K562 (cell line): ENCODE measurements at regions not wholly inside any gene's neighbourhood (a gene's known extent, or its start where the extent isn't known, plus 50 kb on each side); places are given as distances from the start of the nearest gene placed in this dataset.
A peak's percentile ranks its signal among the peaks of the same experiment; 100 is the strongest.

Experiments
- ATAC-seq: fragments of 200-7000 bp; cut with Tn5 transposase; 3 replicates; pipeline ENCODE4 v1.9.1; 2020; ENCODE audit warnings: moderate library complexity
- BruUV-seq: library from RNA; stranded (reverse); fragments of 400-500 nt; replicated peaks from 2 replicates; lab custom pipeline; 2021; lab: Mats Ljungman, UMichigan
- CTCF ChIA-PET: fragments of 300-600 bp; formaldehyde crosslinking; extraction: SDS; loops from one replicate; lab custom pipeline; 2021; ENCODE audit warnings: low intra/inter-chr PET ratio; lab: Yijun Ruan, JAX
- POLR2A ChIA-PET: fragments of 300-600, 350-650 bp; sonication (Branson Sonifier 250); formaldehyde crosslinking; extraction: SDS; loops from one replicate; lab custom pipeline; 2021; ENCODE audit warnings: antibody characterized with exemption, inconsistent platforms; lab: Yijun Ruan, JAX
- DNase-seq, 4 experiments: peaks; one replicate each; pipeline versions ENCODE4 v3.0.0 to v3.0.0-alpha.2; 2011 to 2018; ENCODE audit warnings: low spot score in 3 of 4, mixed read lengths in 3 of 4; ENCODE audit errors: extremely low read depth in 1 of 4
- FAIRE-seq: peaks from 2 replicates; lab custom pipeline; 2011; peaks lifted over from hg19 to GRCh38; lab: Jason Lieb, UNC
- H2AFZ ChIP-seq: 2 replicates; pipeline ENCODE4 v1.6.0; 2011; ENCODE audit warnings: low read depth, low read length, control low read depth, inconsistent platforms
- H3K27ac ChIP-seq: fragments of 200-600 bp; 3 replicates; pipeline ENCODE4 v1.8.0; 2011; ENCODE audit warnings: low read depth, mild to moderate bottlenecking, control low read depth, inconsistent platforms, low read length, moderate library complexity, mixed read lengths; ENCODE audit errors: extremely low read depth
- H3K27me3 ChIP-seq, 2 experiments: fragments of 300-600 bp in 1 of 2; 2 replicates in 1 of 2; 3 replicates in 1 of 2; pipeline versions ENCODE4 v1.6.0 to v1.8.0; 2011; ENCODE audit warnings: inconsistent platforms in 2 of 2, low read length in 2 of 2, mild to moderate bottlenecking in 1 of 2, mixed read lengths in 1 of 2, moderate library complexity in 1 of 2; ENCODE audit not compliant: control insufficient read depth in 2 of 2, insufficient read depth in 2 of 2
- H3K36me3 ChIP-seq: fragments of 300-600 bp; 3 replicates; pipeline ENCODE4 v1.8.0; 2011; ENCODE audit warnings: mild to moderate bottlenecking, low read length, inconsistent platforms; ENCODE audit not compliant: control insufficient read depth, insufficient read depth
- H3K4me1 ChIP-seq, 2 experiments: fragments of 200-600 bp in 1 of 2; replicated peaks in 1 of 2; 2 replicates in 1 of 2; 3 replicates in 1 of 2; pipeline versions ENCODE4 v1.5.1 to v1.8.0; 2011; ENCODE audit warnings: inconsistent platforms in 2 of 2, low read length in 2 of 2, mild to moderate bottlenecking in 1 of 2, mixed read lengths in 1 of 2, moderate library complexity in 1 of 2; ENCODE audit not compliant: control insufficient read depth in 2 of 2, insufficient read depth in 2 of 2
- H3K4me2 ChIP-seq: 2 replicates; pipeline ENCODE4 v1.6.1; 2011; ENCODE audit warnings: low read length, control low read depth, inconsistent platforms, mixed read lengths; ENCODE audit not compliant: insufficient read depth
- H3K4me3 ChIP-seq: fragments of 200-600 bp; sonication (generic), shearing (Covaris generic); 2 replicates; pipeline ENCODE4 v1.5.1; 2016; ENCODE audit warnings: control low read depth, inconsistent platforms
- H3K79me2 ChIP-seq: fragments of 200-600 bp; 3 replicates; pipeline ENCODE4 v1.8.0; 2011; ENCODE audit warnings: low read length, inconsistent platforms; ENCODE audit not compliant: control insufficient read depth, insufficient read depth
- H3K9ac ChIP-seq, 2 experiments: 2 replicates each; pipeline versions ENCODE4 v1.6.0 to v1.6.1; 2011; ENCODE audit warnings: low read depth in 2 of 2, low read length in 2 of 2, control low read depth in 1 of 2, inconsistent platforms in 1 of 2, mild to moderate bottlenecking in 1 of 2, mixed read lengths in 1 of 2; ENCODE audit not compliant: insufficient read depth in 1 of 2
- H3K9me1 ChIP-seq: one replicate; pipeline ENCODE4 v1.6.0; 2011; ENCODE audit warnings: inconsistent platforms, mild to moderate bottlenecking, low read length, moderate library complexity; ENCODE audit not compliant: control insufficient read depth, insufficient read depth
- H3K9me3 ChIP-seq: replicated peaks from 2 replicates; pipeline ENCODE4 v1.5.1; 2011; ENCODE audit warnings: low read depth, low read length, inconsistent platforms; ENCODE audit not compliant: control insufficient read depth, insufficient read depth
- H4K20me1 ChIP-seq: replicated peaks from 2 replicates; pipeline ENCODE4 v1.6.1; 2011; ENCODE audit warnings: low read length, inconsistent platforms, mixed read lengths; ENCODE audit not compliant: control insufficient read depth, insufficient read depth
- ZBTB7A ChIP-seq: IDR thresholded peaks from 2 replicates; pipeline ENCODE4 v1.6.1; 2011; ENCODE audit warnings: low read depth, mild to moderate bottlenecking, low read length, moderate library complexity, borderline replicate concordance; ENCODE audit not compliant: control insufficient read depth
- whole genome bisulfite sequencing: fragments of 100-300 bp; shearing (Covaris generic); methylation state at CpG from one replicate; pipeline ENCODE4 v1.1.6; 2016; ENCODE audit warnings: low coverage, mixed read lengths; ENCODE audit not compliant: insufficient coverage; ENCODE audit errors: missing lambda C conversion rate; 5-methylcytosine and 5-hydroxymethylcytosine counted together
- in situ Hi-C: fragments of 300-500 bp; cut with MboI; formaldehyde crosslinking; loops from 4 replicates; pipeline ENCODE4 v1.15.0; 2018; ENCODE audit warnings: inconsistent platforms, mixed read lengths
- intact Hi-C: fragments of 100-400 bp; cut with micrococcal nuclease; formaldehyde crosslinking; loops from 2 replicates; pipeline ENCODE4 v1.14.2; 2022
- TF ChIP-seq, protein P1 (sequence below): fragments of 450-650 bp; IDR thresholded peaks from 2 replicates; pipeline ENCODE4 v1.6.1; 2016; ENCODE audit warnings: borderline replicate concordance
- TF ChIP-seq, protein P2 (sequence below): fragments of 450-650 bp; IDR thresholded peaks from 2 replicates; pipeline ENCODE4 v1.6.1; 2018; ENCODE audit not compliant: partially characterized antibody

DNA sequence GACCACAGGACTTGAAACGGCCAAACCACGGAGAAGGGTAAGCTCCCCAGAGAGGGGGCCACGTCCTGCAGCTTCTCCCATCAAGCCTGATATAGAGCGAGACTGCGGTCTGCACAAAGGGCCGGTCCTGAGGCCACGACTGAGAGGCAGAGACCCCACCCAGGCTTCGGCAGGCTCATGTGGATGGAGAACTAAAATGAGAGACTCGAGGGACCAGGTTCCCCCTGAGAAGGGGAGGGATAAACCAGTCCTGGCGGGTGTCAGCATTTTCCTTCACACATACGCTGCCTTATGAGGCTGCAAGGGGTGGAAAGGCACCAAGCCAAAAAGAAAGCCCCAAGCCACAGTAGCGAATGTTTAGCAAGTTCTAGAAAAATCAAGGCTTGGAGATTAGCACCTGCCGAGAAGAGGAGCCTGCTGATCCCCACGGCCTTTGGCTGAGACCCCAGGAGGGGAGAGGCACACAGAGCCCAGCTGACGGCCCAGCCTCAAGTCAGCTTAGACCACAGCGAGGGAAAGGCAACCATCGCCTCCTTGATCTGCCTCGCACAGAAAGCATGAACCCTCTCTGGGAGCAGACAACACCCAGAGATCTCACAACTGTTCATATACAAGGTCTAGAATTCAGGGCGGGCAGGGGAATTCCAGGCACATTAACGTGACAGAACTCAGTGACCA is 92.6 kb upstream of the RNF32 start:
- Histone ChIP-seq H3K79me2 (no peaks in the 10 kb centered on the region), H3K9ac (no peak overlapping the region), H3K4me1 (peaks cover 0 to 4% of the 10 kb centered on the region in 2 experiments; a peak in 4 of 5 replicates), H3K27ac (no peak overlapping the region), H3K9me1 (no peaks in the 10 kb centered on the region), H3K9me3 (no peaks in the 10 kb centered on the region), H2AFZ (no peak overlapping the region), H3K4me2 (no peak overlapping the region), H3K36me3 (no peaks in the 10 kb centered on the region), H4K20me1 (no peaks in the 10 kb centered on the region), H3K4me3 (no peak overlapping the region), H3K27me3 (peaks cover 31 to 51% of the 10 kb centered on the region in 2 experiments; a peak in 4 of 5 replicates)
- ATAC-seq, result no peak; the same call in 2 of the 3 replicates
- in situ Hi-C loops (no loop called here), intact Hi-C loops (loop anchor here (1.0 to 10.0 kb wide), 3 partner anchors 26 to 267 kb away; partner anchors contain the start of gene RNF32)
- TF ChIP-seq, protein P1, sequence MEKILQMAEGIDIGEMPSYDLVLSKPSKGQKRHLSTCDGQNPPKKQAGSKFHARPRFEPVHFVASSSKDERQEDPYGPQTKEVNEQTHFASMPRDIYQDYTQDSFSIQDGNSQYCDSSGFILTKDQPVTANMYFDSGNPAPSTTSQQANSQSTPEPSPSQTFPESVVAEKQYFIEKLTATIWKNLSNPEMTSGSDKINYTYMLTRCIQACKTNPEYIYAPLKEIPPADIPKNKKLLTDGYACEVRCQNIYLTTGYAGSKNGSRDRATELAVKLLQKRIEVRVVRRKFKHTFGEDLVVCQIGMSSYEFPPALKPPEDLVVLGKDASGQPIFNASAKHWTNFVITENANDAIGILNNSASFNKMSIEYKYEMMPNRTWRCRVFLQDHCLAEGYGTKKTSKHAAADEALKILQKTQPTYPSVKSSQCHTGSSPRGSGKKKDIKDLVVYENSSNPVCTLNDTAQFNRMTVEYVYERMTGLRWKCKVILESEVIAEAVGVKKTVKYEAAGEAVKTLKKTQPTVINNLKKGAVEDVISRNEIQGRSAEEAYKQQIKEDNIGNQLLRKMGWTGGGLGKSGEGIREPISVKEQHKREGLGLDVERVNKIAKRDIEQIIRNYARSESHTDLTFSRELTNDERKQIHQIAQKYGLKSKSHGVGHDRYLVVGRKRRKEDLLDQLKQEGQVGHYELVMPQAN, result no peak
- TF ChIP-seq ZBTB7A, result no peak
- TF ChIP-seq, protein P2, sequence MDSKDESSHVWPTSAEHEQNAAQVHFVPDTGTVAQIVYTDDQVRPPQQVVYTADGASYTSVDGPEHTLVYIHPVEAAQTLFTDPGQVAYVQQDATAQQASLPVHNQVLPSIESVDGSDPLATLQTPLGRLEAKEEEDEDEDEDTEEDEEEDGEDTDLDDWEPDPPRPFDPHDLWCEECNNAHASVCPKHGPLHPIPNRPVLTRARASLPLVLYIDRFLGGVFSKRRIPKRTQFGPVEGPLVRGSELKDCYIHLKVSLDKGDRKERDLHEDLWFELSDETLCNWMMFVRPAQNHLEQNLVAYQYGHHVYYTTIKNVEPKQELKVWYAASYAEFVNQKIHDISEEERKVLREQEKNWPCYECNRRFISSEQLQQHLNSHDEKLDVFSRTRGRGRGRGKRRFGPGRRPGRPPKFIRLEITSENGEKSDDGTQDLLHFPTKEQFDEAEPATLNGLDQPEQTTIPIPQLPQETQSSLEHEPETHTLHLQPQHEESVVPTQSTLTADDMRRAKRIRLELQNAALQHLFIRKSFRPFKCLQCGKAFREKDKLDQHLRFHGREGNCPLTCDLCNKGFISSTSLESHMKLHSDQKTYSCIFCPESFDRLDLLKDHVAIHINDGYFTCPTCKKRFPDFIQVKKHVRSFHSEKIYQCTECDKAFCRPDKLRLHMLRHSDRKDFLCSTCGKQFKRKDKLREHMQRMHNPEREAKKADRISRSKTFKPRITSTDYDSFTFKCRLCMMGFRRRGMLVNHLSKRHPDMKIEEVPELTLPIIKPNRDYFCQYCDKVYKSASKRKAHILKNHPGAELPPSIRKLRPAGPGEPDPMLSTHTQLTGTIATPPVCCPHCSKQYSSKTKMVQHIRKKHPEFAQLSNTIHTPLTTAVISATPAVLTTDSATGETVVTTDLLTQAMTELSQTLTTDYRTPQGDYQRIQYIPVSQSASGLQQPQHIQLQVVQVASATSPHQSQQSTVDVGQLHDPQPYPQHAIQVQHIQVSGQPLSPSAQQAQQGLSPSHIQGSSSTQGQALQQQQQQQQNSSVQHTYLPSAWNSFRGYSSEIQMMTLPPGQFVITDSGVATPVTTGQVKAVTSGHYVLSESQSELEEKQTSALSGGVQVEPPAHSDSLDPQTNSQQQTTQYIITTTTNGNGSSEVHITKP, result peak; percentile 74
- ChIA-PET POLR2A (interaction anchor here (0.5 kb wide), 1 partner anchor 69 kb away, joined by 4 read pairs; no protein-coding TSS in a partner anchor), CTCF (interaction anchor here (0.6 kb wide), 1 partner anchor 1131 kb away, joined by 3 read pairs; no protein-coding TSS in a partner anchor)
- DNase-seq, result no peak
- no TSS peak for BruUV-seq
- 1% methylated on average over 20 of the region's 20 CpGs for WGBS
- FAIRE-seq, result no peak
